Choroid plexus epithelial cell (primary cell): ENCODE measurements at regions not wholly inside any gene's neighbourhood (a gene's known extent, or its start where the extent isn't known, plus 50 kb on each side); places are given as distances from the start of the nearest gene placed in this dataset.

ENCODE experiments used
- DNase-seq: peaks from one replicate; pipeline ENCODE4 v3.0.0-alpha.2; 2010; ENCODE audit warnings: low read depth
- H3K4me3 ChIP-seq: 2 replicates; pipeline ENCODE4 v1.5.1; 2011; ENCODE audit warnings: low read depth, mild to moderate bottlenecking, control low read depth, low read length, moderate library complexity
- TF ChIP-seq, protein P1 (sequence below): conservative IDR thresholded peaks from 2 replicates; pipeline ENCODE4 v1.5.1; 2011; ENCODE audit warnings: low read depth, mild to moderate bottlenecking, control low read depth, inconsistent platforms, low read length, moderate library complexity

DNA sequence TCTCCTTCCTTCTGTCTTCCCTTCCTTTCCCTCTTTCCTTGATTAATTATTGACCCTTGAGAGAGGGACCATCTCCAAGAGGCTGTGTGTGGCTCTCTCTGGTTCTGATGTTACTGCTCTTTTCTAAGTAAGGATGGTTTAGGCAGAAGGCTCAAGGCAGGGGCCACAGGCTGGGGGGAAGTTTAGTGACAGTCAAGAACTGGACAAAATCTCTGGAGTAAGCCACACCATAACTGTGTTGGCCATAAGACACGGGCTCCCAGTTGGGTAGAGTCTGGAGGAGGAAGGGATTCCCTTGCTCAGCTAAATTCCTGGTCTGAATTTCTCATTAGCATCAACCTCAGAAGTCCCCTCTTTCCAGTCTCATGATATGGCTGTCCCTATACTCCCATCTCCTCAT is 74.7 kb downstream of the BUD13 start:
- no peak for DNase-seq
- H3K4me3 ChIP-seq = no peak overlapping the region
- TF ChIP-seq, protein P1, sequence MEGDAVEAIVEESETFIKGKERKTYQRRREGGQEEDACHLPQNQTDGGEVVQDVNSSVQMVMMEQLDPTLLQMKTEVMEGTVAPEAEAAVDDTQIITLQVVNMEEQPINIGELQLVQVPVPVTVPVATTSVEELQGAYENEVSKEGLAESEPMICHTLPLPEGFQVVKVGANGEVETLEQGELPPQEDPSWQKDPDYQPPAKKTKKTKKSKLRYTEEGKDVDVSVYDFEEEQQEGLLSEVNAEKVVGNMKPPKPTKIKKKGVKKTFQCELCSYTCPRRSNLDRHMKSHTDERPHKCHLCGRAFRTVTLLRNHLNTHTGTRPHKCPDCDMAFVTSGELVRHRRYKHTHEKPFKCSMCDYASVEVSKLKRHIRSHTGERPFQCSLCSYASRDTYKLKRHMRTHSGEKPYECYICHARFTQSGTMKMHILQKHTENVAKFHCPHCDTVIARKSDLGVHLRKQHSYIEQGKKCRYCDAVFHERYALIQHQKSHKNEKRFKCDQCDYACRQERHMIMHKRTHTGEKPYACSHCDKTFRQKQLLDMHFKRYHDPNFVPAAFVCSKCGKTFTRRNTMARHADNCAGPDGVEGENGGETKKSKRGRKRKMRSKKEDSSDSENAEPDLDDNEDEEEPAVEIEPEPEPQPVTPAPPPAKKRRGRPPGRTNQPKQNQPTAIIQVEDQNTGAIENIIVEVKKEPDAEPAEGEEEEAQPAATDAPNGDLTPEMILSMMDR = no peak

DNA sequence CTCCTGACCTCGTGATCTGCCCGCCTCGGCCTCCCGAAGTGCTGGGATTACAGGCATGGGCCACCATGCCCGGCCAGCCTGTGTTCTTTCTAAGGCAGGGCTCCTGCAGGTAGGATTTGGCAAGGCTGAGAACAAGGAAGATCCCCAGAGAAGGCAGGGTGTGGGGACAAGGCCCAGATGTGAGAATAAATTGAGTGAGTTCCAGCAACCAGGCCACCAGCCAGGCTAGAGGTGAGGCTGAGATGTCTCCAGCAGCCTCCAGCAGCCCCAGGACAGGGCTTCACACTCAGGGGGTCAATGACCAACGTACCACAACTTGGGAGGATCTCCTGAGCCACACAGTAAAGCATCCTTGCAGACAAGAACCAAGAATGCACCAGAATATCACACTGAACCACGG is 75.1 kb downstream of the BUD13 start:
- no peak overlapping the region for H3K4me3 ChIP-seq
- TF ChIP-seq, protein P1 = no peak
- no peak for DNase-seq

DNA sequence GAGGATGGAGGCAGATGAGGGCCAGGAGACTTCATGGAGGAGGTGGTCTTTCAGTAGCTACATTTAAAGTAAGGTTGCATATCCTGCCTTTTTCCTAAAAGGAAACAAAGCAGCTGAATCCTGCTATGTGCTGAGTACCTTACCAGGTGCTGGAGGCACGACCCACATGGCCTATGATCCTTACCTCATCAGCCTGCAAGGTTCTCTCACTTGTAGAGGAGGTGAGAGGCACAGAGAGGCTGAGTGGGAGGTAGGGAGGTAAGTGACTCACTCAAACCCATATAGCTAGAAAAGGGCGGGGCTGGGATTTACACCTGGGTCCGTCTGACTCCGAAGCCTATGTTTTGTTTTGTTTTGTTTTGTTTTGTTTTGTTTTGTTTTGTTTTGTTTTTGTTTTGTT is 75.8 kb downstream of the BUD13 start:
- TF ChIP-seq, protein P1 = no peak
- H3K4me3 ChIP-seq = no peak overlapping the region
- no peak for DNase-seq

DNA sequence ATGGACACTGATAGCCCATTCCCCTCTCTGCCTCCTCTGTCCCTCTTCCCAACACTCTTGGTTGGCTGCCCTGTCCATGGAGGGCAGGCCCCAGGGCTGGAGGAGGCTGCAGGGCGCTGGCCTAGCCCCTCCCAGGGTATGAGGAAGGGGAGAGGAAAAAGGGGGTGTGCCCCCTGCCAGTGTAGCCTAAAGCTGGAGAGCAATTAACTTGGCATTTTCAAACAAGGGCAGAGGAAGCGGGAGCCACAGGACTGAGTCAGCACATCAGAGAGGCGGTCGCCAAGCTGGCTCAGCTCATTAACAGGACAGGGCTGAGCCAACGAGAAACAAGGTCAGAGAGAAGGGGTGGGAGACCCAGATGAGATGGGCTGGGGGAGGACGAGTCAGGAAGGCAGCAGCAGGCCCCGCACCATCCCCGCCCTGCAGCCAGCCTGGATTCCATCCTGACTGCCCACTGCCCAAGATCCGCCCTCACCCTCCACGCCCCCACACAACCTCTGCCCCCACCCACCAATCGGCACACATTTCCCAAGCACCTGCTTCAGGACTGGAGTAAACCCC is 76.3 kb downstream of the BUD13 start:
- TF ChIP-seq, protein P1 = no peak
- no peak for DNase-seq
- no peak overlapping the region for H3K4me3 ChIP-seq

DNA sequence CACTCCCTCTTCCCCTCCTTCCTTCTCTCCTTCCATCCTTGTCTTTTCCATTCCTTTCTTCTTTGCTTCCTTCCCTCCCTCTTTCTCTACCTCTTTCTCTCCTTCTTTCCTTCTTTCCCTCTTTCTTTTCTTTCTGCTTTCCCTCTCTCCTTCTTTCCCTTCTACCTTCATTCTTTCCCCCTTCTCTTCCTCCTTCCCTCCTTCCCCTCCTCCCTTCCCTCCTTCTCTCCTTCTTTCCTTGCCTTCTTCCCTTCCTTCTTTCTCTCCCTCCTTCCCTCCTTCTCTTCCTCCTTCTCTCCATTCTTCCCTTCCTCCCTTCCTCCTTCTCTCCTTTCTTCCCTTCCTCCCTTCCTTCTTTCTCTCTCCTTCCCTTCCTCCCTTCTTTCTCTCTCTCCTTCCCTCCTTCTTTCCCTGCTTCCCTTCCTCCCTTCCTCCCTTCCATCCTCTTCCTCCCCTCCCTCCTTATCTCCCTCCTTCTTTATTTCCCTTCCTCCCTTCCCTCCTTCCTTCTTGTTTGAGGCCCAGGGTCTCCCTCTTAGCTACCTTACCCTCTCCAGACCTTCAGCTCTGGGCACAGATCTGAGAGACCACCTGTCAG is 77.0 kb downstream of the BUD13 start:
- TF ChIP-seq, protein P1 = no peak
- DNase-seq = no peak
- H3K4me3 ChIP-seq = no peak overlapping the region

DNA sequence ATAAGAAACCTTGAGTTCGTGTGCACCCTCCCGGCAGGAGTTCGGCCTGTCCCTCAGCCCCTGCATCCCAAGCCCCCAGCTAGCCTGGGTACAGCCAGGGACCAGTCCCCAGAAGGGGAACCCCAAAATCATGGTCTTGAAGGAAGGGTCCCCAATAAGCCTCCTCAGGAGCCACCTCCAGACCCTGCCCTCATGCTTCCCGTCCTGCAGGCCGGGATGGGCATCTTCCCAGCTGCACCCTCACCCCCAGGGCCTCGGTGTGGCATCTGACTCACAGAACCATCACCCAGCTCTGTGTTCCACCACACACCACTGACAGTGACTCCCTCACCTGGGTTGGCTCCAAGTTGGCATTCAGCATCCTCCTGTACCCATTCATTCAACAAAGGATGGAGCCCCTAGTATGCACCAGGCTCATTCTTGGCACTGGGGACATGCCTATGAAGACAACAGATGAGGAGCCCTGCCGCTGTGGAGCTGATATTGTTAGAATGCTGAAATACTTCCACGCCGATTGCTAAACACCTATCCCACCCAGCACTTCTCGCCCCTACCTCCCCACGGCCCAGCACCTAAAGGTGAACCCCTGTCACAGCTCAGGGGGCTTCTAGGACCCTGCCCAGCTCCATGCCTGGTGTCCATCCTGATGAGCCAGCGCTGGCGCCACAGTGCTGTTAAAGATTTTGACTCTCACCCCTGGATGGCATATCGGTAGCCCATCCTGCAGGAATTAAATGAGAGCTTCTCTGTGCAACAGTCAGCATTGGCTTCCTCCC is 77.8 kb downstream of the BUD13 start:
- TF ChIP-seq, protein P1 = no peak
- H3K4me3 ChIP-seq = no peak overlapping the region
- DNase-seq = no peak
